Endothelial cell of umbilical vein (primary cell): ENCODE measurements at regions not wholly inside any gene's neighbourhood (a gene's known extent, or its start where the extent isn't known, plus 50 kb on each side); places are given as distances from the start of the nearest gene placed in this dataset.

Source experiments
- EZH2 ChIP-seq: IDR thresholded peaks from 2 replicates; pipeline ENCODE4 v1.6.1; 2012; ENCODE audit warnings: borderline replicate concordance, low read depth, mild to moderate bottlenecking, moderate library complexity, low read length, inconsistent platforms; ENCODE audit not compliant: severe bottlenecking
- FOS ChIP-seq: IDR thresholded peaks from 2 replicates; pipeline ENCODE4 v1.6.1; 2011; ENCODE audit warnings: mild to moderate bottlenecking, low read length, moderate library complexity, borderline replicate concordance; ENCODE audit not compliant: insufficient read depth
- GATA2 ChIP-seq: IDR thresholded peaks from 2 replicates; pipeline ENCODE4 v1.7.0; 2011; ENCODE audit warnings: low read depth, mild to moderate bottlenecking, moderate library complexity, mixed read lengths, low read length; ENCODE audit not compliant: insufficient read length, insufficient read depth
- JUN ChIP-seq: IDR thresholded peaks from 2 replicates; pipeline ENCODE4 v1.6.1; 2011; ENCODE audit warnings: borderline replicate concordance, low read depth; ENCODE audit not compliant: insufficient read length, insufficient read depth
- MYC ChIP-seq: IDR thresholded peaks from one replicate; pipeline ENCODE4 v1.6.1; 2011; ENCODE audit warnings: mild to moderate bottlenecking, low read depth, low read length
- POLR2AphosphoS5 ChIP-seq: IDR thresholded peaks from 2 replicates; pipeline ENCODE4 v1.6.1; 2012; ENCODE audit warnings: low read depth, mild to moderate bottlenecking, control low read depth, low read length, moderate library complexity; ENCODE audit not compliant: insufficient read depth
- TF ChIP-seq, protein P1 (sequence below), 2 donors: IDR thresholded peaks; 1 replicate in 1 of 2; 2 replicates in 1 of 2; pipeline ENCODE4 v1.5.1; 2011; ENCODE audit warnings: low read length in 2 of 2, mild to moderate bottlenecking in 2 of 2, moderate library complexity in 2 of 2, control low read depth in 1 of 2, inconsistent platforms in 1 of 2, low read depth in 1 of 2; ENCODE audit not compliant: insufficient read depth in 1 of 2; ENCODE audit errors: extremely low read depth in 1 of 2

DNA sequence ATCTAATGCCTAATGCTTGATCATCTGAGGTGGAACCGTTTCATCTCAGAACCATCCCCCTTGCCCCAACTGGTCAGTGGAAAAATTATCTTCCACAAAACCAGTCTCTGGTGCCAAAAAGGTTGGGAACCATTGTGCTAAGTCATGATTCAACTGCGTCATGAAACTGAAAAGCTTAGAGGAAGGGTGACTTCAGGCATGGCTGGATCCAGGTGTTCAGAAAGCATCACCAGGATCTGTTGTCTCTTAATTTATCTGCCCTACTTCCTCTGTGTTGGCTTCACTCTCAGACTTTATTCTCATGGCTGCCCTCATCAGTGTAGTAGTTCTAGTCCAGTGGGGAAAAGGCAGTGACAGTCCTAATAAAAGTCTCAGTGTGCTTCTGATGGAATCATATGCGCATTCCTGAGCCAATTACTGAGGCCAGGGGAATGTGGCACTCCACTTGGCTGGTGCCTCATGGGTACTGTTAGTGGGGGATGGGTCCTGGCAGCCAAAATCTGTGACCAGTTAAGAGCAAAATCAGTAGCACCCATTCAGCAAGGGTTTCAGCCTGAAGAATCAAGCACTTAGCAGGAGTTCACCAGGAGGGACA, 110.3 kb downstream of the WNT5A start:
- TF ChIP-seq, protein P1, sequence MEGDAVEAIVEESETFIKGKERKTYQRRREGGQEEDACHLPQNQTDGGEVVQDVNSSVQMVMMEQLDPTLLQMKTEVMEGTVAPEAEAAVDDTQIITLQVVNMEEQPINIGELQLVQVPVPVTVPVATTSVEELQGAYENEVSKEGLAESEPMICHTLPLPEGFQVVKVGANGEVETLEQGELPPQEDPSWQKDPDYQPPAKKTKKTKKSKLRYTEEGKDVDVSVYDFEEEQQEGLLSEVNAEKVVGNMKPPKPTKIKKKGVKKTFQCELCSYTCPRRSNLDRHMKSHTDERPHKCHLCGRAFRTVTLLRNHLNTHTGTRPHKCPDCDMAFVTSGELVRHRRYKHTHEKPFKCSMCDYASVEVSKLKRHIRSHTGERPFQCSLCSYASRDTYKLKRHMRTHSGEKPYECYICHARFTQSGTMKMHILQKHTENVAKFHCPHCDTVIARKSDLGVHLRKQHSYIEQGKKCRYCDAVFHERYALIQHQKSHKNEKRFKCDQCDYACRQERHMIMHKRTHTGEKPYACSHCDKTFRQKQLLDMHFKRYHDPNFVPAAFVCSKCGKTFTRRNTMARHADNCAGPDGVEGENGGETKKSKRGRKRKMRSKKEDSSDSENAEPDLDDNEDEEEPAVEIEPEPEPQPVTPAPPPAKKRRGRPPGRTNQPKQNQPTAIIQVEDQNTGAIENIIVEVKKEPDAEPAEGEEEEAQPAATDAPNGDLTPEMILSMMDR (IDR thresholded peaks at IDR 0.05; ENCODE audit: extremely low read depth in 1 of 2, insufficient read depth in 1 of 2, low read depth in 1 of 2, low read length in 2 of 2), result no peak
- TF ChIP-seq GATA2 (no peak), JUN (no peak), MYC (no peak), EZH2 (no peak), POLR2AphosphoS5 (no peak), FOS (no peak)
